Activated CD8-positive, alpha-beta memory T cell treated with anti-CD3 and anti-CD28 coated beads, Interleukin-2, amount 50 U/mL, for 24 hours (primary cell): ENCODE measurements at regions not wholly inside any gene's neighbourhood (a gene's known extent, or its start where the extent isn't known, plus 50 kb on each side); places are given as distances from the start of the nearest gene placed in this dataset.
"Not testable (repeated sequence)": the region's sequence is repeated elsewhere in the genome, so short reads cannot be mapped to it uniquely, and the experiment has no call there.

Source experiments
- DNase-seq: peaks from one replicate; pipeline ENCODE4 v3.0.0-alpha.2; 2020; ENCODE audit errors: extremely low read depth

GRCh38 chr9:120338340-120338739 lies 241.6 kb downstream of the CDK5RAP2 start:
- DNase-seq = no peak

DNA sequence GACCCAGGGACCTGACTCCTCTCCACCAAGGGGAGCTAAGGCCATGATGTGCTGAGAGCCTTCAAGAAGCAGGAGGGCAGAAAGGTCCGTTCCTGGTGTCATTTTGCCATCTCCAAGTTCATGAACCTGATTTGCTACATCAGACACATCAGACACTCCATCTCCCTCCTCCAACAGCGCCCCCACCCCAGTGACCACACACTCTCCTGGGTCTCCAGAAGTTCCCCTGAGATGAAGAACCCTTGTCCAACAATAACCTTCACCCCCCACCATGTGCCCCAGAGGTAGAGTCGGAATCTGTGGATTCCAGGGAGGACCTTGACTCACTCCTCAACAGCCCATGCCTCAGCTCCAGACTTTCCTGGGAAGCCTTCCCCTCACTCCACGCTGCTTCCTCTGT lies 242.8 kb downstream of the CDK5RAP2 start:
- no peak for DNase-seq

GRCh38 chr9:120336753-120337090 lies 243.2 kb downstream of the CDK5RAP2 start:
- DNase-seq = no peak

GRCh38 chr9:120336021-120336752 lies 243.8 kb downstream of the CDK5RAP2 start:
- no peak for DNase-seq

DNA sequence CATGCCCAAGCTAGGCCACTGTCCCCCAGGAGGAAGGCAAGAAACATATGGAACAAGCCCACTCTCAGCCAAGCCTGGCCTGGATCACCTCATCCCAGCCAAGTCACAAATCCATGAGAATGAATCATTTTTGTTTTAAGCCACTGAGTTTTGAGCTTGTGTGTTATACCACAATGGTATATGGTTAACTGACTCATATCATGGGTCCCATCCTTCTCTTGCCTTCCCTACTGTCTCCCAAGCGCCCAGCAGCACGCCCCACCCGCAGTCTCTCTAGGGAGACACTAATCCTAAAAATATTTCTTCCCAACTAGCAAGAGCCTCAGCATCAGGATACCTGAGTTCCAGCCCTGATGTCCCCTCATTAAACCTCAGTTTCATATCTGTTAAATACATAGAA lies 248.1 kb downstream of the CDK5RAP2 start:
- no peak for DNase-seq

GRCh38 chr9:120330031-120330430 lies 249.9 kb downstream of the CDK5RAP2 start:
- no peak for DNase-seq

DNA sequence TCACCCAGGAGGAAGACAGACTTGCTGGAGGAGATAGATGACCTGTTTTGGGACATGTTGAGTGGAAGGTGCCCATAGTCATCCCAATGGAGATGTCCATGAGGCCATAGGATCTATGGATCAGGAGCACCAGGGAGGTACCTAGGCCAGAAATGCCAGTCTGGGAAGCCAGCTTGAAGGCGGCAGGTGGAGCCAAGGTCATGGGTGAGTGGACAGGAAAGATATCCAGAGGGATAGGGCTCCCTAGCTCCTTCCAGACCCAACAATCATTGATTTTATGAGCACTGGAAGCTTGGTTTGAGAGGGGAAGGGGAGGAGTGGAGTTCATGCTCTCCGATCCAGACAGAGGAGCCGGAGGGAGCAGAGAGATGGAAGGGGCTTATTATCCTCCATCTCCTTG lies 252.6 kb downstream of the CDK5RAP2 start:
- DNase-seq = no peak

DNA sequence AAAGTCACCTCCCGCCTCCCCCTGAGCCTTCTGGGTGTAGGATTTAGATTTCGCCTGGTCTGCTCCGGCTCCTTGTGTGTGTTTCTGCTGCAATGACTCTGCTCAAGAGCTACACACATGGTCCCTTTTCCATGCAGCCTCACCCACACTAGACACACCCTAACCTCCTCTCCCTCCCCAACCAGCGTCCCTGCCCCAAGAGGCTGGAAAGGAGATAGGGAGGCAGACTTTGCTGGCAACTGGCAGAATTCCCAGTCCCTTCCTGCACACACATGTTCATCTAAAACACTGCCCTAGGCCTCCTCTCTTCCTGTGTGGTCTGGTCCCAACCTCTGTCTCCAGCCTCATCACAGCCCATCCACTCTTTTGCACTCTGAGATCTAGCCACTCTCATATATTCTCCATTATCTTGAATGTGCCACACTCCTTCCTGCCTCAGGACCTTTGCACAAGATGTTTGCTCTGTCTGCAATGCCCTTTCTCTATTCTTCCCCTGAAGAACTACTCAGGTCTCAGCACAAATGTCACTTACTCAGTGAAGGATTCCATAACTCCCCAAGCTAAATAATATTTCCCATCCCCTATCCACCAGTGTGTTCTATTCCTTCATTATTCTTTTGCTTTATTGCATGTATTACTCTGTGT lies 253.8 kb downstream of the CDK5RAP2 start:
- no peak for DNase-seq

GRCh38 chr9:120324996-120325642 lies 254.8 kb downstream of the CDK5RAP2 start:
- DNase-seq = no peak

DNA sequence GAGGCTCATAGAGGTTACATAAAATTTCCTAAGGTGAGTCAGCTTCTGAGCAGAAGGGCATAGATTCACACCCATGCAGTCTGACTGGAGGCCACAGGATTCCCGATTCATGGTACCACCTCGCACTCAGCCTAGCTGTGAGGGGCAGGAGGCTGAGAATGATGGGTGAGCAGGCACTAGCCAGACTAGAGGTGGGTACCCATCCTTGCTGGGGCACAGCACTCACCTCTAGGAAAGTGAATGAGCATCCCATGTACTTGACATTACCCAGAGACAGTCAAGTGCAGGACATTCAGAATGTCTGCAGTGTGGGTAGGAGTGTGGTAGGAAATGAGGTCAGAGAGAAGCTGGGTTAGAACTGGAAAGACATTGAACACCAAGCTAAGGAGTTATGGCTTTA lies 255.5 kb downstream of the CDK5RAP2 start:
- DNase-seq = no peak

GRCh38 chr9:120323125-120323524 lies 256.8 kb downstream of the CDK5RAP2 start:
- no peak for DNase-seq

GRCh38 chr9:120319452-120319851 lies 260.5 kb downstream of the CDK5RAP2 start:
- DNase-seq = no peak

- DNase-seq = no peak
Measured at GRCh38 chr9:120315154-120315553, 264.8 kb downstream of the CDK5RAP2 start.

DNA sequence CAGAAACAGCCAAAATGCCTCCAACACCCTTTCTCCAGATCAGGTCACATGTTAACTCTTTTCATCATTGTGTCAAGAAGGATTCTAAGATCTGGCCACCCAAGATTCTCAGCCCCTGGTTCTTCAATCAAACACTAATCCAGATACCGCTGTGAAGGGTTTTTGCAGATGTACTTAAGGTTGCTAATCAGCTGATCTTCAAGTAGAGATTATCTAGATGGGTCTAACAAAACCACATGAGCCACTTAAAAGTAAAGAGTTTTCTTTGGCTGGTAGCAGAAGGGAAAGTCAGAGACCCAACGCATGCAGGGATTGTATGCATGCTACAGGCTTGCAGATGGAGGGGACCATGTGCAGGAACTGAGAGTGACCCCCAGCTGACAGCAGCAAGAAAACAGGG lies 267.9 kb downstream of the CDK5RAP2 start:
- no peak for DNase-seq

- DNase-seq = no peak
Measured at GRCh38 chr9:120310035-120310434, 269.9 kb downstream of the CDK5RAP2 start.

- DNase-seq = no peak
Measured at GRCh38 chr9:120308495-120308894, 271.5 kb downstream of the CDK5RAP2 start.

GRCh38 chr9:120307599-120307998 lies 272.4 kb downstream of the CDK5RAP2 start:
- no peak for DNase-seq

DNA sequence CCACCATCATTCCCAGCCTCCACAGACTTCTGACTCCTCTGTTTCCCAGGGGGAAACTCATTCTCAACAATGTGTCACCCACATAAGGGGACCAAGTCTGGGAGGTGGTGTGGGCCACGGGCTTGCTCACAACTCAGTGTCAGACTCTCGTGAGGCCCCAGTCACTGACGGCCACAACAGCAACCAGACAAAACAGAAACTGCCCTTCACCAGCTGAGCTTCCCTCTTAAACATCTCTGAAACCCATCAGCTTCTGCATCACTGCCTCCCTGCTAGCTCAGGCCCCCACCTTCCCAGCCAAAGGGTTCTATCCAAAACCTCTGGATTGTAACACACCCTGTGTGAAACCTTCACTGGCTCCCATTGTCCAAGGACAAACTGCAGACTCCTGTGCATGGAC lies 273.4 kb downstream of the CDK5RAP2 start:
- no peak for DNase-seq

DNA sequence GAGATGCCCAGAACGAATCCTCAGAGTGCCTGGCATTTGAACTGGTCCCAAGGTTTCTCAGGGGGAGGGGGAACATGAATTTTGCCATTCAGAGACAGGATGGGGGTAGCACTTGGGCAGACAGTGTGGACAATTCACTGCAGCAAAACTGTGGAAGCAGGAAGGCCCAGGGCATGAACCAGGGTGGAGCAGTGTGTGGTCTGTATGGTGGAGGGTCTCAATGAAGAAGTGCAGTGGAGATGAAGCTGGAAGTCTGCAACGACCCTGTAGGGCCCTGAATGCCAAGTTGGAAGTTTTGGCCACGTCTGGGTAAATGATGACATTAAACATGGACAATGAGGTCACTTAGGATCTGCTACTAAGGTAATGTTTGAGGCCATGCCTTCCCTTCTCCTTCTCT lies 273.9 kb downstream of the CDK5RAP2 start:
- DNase-seq = no peak

GRCh38 chr9:120304896-120305295 lies 275.1 kb downstream of the CDK5RAP2 start:
- not testable (repeated sequence) for DNase-seq

- DNase-seq = no peak
Measured at GRCh38 chr9:120303519-120303918, 276.4 kb downstream of the CDK5RAP2 start.

GRCh38 chr9:120299785-120300184 lies 280.2 kb downstream of the CDK5RAP2 start:
- no peak for DNase-seq

GRCh38 chr9:120294003-120294402 lies 286.0 kb downstream of the CDK5RAP2 start:
- DNase-seq = no peak
